HepG2 (cell line): ENCODE measurements at regions not wholly inside any gene's neighbourhood (a gene's known extent, or its start where the extent isn't known, plus 50 kb on each side); places are given as distances from the start of the nearest gene placed in this dataset.
A peak's percentile ranks its signal among the peaks of the same experiment; 100 is the strongest.

Experiments used
- ATAC-seq: fragments of 200-7000 bp; cut with Tn5 transposase; 3 replicates; pipeline ENCODE4 v1.9.1; 2020; ENCODE audit warnings: mild to moderate bottlenecking, moderate library complexity
- BruUV-seq: library from RNA; stranded (reverse); fragments of 400-500 nt; replicated peaks from 2 replicates; lab custom pipeline; 2021; lab: Mats Ljungman, UMichigan
- CTCF ChIA-PET: fragments of 300-600 bp; formaldehyde crosslinking; extraction: SDS; loops from one replicate; lab custom pipeline; 2021; ENCODE audit warnings: low total read pairs, inconsistent platforms, low intra/inter-chr PET ratio; lab: Yijun Ruan, JAX
- POLR2A ChIA-PET: fragments of 350-600 bp; sonication (Branson Sonifier 250); formaldehyde crosslinking; loops from one replicate; lab custom pipeline; 2020; ENCODE audit warnings: antibody characterized with exemption, inconsistent platforms; lab: Yijun Ruan, JAX
- DNase-seq: peaks from one replicate; pipeline ENCODE4 v3.0.0-alpha.2; 2015; ENCODE audit warnings: low spot score
- FAIRE-seq: peaks from 3 replicates; lab custom pipeline; 2011; peaks lifted over from hg19 to GRCh38; lab: Jason Lieb, UNC
- H2AFZ ChIP-seq: one replicate; pipeline ENCODE4 v1.6.1; 2011; ENCODE audit warnings: low read length, inconsistent platforms
- H3K27ac ChIP-seq: fragments of 300-600 bp; 3 replicates; pipeline ENCODE4 v1.8.0; 2011; ENCODE audit warnings: mixed run types, mild to moderate bottlenecking, mixed read lengths, low read length, inconsistent platforms; ENCODE audit not compliant: insufficient read depth; ENCODE audit errors: extremely low read length
- H3K27me3 ChIP-seq, 2 experiments: fragments of 200-600 bp in 1 of 2; 2 replicates in 1 of 2; 3 replicates in 1 of 2; pipeline versions ENCODE4 v1.6.0 to v1.8.0; 2011; ENCODE audit warnings: low read length in 2 of 2, mild to moderate bottlenecking in 2 of 2, moderate library complexity in 2 of 2, inconsistent platforms in 1 of 2; ENCODE audit not compliant: insufficient read depth in 2 of 2, control insufficient read depth in 1 of 2
- H3K36me3 ChIP-seq, 2 experiments: fragments of 200-600 bp in 1 of 2; replicated peaks in 1 of 2; 2 replicates in 1 of 2; 3 replicates in 1 of 2; pipeline versions ENCODE4 v1.5.1 to v1.8.0; 2011; ENCODE audit warnings: low read length in 2 of 2, inconsistent platforms in 1 of 2; ENCODE audit not compliant: insufficient read depth in 2 of 2, control insufficient read depth in 1 of 2
- H3K4me1 ChIP-seq: 2 replicates; pipeline ENCODE4 v1.5.1; 2012; ENCODE audit warnings: low read length, inconsistent platforms; ENCODE audit not compliant: insufficient read depth
- H3K4me2 ChIP-seq: 2 replicates; pipeline ENCODE4 v1.6.0; 2011; ENCODE audit warnings: low read depth, low read length, inconsistent platforms
- H3K4me3 ChIP-seq, 3 experiments: fragments of 200-600 bp in 1 of 3; sonication (generic), shearing (Covaris generic) in 1 of 3; replicated peaks in 1 of 3; 2 replicates each; pipeline ENCODE4 v1.5.1; 2011 to 2016; ENCODE audit warnings: low read length in 3 of 3, inconsistent platforms in 2 of 3, low read depth in 2 of 3, mild to moderate bottlenecking in 2 of 3, control low read depth in 1 of 3, mixed read lengths in 1 of 3; ENCODE audit not compliant: insufficient read depth in 1 of 3
- H3K79me2 ChIP-seq: one replicate; pipeline ENCODE4 v1.6.1; 2011; ENCODE audit warnings: low read length, inconsistent platforms; ENCODE audit not compliant: insufficient read depth
- H3K9ac ChIP-seq: 2 replicates; pipeline ENCODE4 v1.6.0; 2011; ENCODE audit warnings: mild to moderate bottlenecking, low read depth, low read length, inconsistent platforms; ENCODE audit not compliant: insufficient read depth
- H3K9me3 ChIP-seq: 2 replicates; pipeline ENCODE4 v1.5.1; 2012; ENCODE audit warnings: mild to moderate bottlenecking, low read length
- H4K20me1 ChIP-seq: 2 replicates; pipeline ENCODE4 v1.6.0; 2011; ENCODE audit warnings: inconsistent platforms, mild to moderate bottlenecking, low read length, moderate library complexity; ENCODE audit not compliant: insufficient read depth
- ATF4 ChIP-seq, 2 experiments: fragments of 450-650 bp in 1 of 2; sonication (generic) in 1 of 2; formaldehyde crosslinking; IDR thresholded peaks; 2 replicates each; pipeline versions ENCODE4 v1.5.0 to v1.8.0; 2020 to 2022; ENCODE audit warnings: mild to moderate bottlenecking in 1 of 2, missing genetic modification reagents in 1 of 2
- CREB1 ChIP-seq, 2 experiments: fragments of 450-650 bp in 1 of 2; IDR thresholded peaks; 2 replicates each; pipeline ENCODE4 v1.6.1; 2016 to 2017; ENCODE audit warnings: control low read depth in 1 of 2, mild to moderate bottlenecking in 1 of 2, missing compliant biosample characterization in 1 of 2, missing genetic modification characterization in 1 of 2
- IKZF5 ChIP-seq: IDR thresholded peaks from 2 replicates; pipeline ENCODE4 v1.6.1; 2018; ENCODE audit warnings: missing genetic modification reagents, mild to moderate bottlenecking, missing compliant biosample characterization
- IRX3 ChIP-seq: sonication (generic); formaldehyde crosslinking; IDR thresholded peaks from 2 replicates; pipeline ENCODE4 v1.8.1; 2023; ENCODE audit warnings: mild to moderate bottlenecking, low read depth, missing genetic modification reagents, borderline replicate concordance
- MIER2 ChIP-seq: IDR thresholded peaks from 2 replicates; pipeline ENCODE4 v1.6.1; 2016; ENCODE audit warnings: missing biosample characterization, missing genetic modification reagents
- RARA ChIP-seq: IDR thresholded peaks from 2 replicates; pipeline ENCODE4 v1.6.1; 2016; ENCODE audit warnings: missing genetic modification reagents, missing compliant biosample characterization
- XBP1 ChIP-seq: sonication (generic); formaldehyde crosslinking; IDR thresholded peaks from 2 replicates; pipeline ENCODE4 v1.5.0; 2020; ENCODE audit warnings: missing genetic modification reagents
- ZNF251 ChIP-seq: sonication (generic); formaldehyde crosslinking; IDR thresholded peaks from 2 replicates; pipeline ENCODE4 v1.9.0; 2021; ENCODE audit warnings: mild to moderate bottlenecking, missing genetic modification reagents
- WGBS: methylation state at CpG from one replicate; pipeline ENCODE4 v1.1.6; 2017; ENCODE audit warnings: low lambda C conversion rate; 5-methylcytosine and 5-hydroxymethylcytosine counted together
- in situ Hi-C: cut with HindIII; loops from 2 replicates; pipeline ENCODE4 v1.10.0; 2017; ENCODE audit warnings: low pct_unique_long_range_greater_than_20kb; ENCODE audit not compliant: extremely low pct_ligation_motif_present
- intact Hi-C: fragments of 100-400 bp; cut with micrococcal nuclease; formaldehyde crosslinking; loops from one replicate; pipeline ENCODE4 v1.10.0; 2022; ENCODE audit not compliant: unreplicated experiment
- TF ChIP-seq, protein P1 (sequence below): sonication (generic); formaldehyde crosslinking; IDR thresholded peaks from 2 replicates; pipeline ENCODE4 v1.4.0; 2020; ENCODE audit warnings: mild to moderate bottlenecking, missing genetic modification reagents

DNA sequence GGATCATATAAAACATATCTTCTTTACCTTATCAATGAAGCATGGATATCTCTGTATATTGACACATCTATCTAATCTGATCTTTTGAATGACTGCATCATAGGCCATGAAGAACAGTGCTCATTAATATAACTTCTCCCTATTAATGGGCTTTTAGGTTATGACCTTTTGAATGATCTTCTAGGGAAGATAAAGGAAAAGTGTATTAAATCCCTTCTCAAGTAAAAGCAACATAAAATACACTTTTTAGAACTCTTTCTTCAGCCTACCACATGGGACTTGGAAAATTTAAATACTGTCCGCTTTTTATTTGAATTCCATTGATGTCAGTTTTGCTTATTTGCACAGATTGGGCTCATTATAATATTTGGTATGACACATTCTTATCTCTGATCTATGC is 425.4 kb downstream of the MED13L start:
- 42% methylated on average over 1 of the region's 1 CpG for WGBS
- intact Hi-C loops: no loop called here
- no peak for FAIRE-seq
- Histone ChIP-seq H3K36me3 (no peaks in the 10 kb centered on the region), H3K4me2 (no peak overlapping the region), H3K27ac (no peak overlapping the region), H3K4me1 (no peaks in the 10 kb centered on the region), H3K4me3 (no peak overlapping the region), H4K20me1 (no peaks in the 10 kb centered on the region), H3K79me2 (no peaks in the 10 kb centered on the region), H3K9me3 (peaks cover 5% of the 10 kb centered on the region; the same call in 1 of the 2 replicates), H2AFZ (no peak overlapping the region), H3K9ac (no peak overlapping the region), H3K27me3 (no peaks in the 10 kb centered on the region)
- POLR2A ChIA-PET: no interaction called here
- DNase-seq: no peak
- no peak for ATAC-seq
- BruUV-seq: no TSS peak
- CTCF ChIA-PET: no interaction called here
- TF ChIP-seq MIER2 (no peak), XBP1 (CRISPR knock-in tag) (no peak), ATF4 (CRISPR knock-in tag; IDR thresholded peaks at IDR 0.05) (no peak)
- in situ Hi-C loops: no loop called here

GRCh38 chr12:115850957-115851356 is 426.5 kb downstream of the MED13L start:
- FAIRE-seq (no peak), DNase-seq (no peak)
- WGBS: 17% methylated on average over 1 of the region's 1 CpG
- no peaks in the 10 kb centered on the region for H4K20me1 ChIP-seq
- intact Hi-C loops: no loop called here
- peaks cover 5% of the 10 kb centered on the region; the same call in 1 of the 2 replicates for H3K9me3 ChIP-seq
- no peaks in the 10 kb centered on the region for H3K27me3 ChIP-seq
- no peaks in the 10 kb centered on the region for H3K79me2 ChIP-seq
- CTCF ChIA-PET: no interaction called here
- H3K4me1 ChIP-seq: no peaks in the 10 kb centered on the region
- BruUV-seq: no TSS peak
- TF ChIP-seq RARA: no peak
- no peak for TF ChIP-seq IKZF5 (CRISPR knock-in tag)
- 0 out of 2 replicates have a peak, but pooled peaks have one; percentile 30 for TF ChIP-seq CREB1 (IDR thresholded peaks at IDR 0.05)
- no peak for TF ChIP-seq CREB1 (CRISPR knock-in tag; IDR thresholded peaks at IDR 0.05)
- no peak for TF ChIP-seq IRX3 (CRISPR knock-in tag)
- TF ChIP-seq, protein P1, sequence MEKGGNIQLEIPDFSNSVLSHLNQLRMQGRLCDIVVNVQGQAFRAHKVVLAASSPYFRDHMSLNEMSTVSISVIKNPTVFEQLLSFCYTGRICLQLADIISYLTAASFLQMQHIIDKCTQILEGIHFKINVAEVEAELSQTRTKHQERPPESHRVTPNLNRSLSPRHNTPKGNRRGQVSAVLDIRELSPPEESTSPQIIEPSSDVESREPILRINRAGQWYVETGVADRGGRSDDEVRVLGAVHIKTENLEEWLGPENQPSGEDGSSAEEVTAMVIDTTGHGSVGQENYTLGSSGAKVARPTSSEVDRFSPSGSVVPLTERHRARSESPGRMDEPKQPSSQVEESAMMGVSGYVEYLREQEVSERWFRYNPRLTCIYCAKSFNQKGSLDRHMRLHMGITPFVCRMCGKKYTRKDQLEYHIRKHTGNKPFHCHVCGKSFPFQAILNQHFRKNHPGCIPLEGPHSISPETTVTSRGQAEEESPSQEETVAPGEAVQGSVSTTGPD: no peak
- TF ChIP-seq ZNF251 (CRISPR knock-in tag): no peak
- TF ChIP-seq, all 625 proteins: peak for 1
- POLR2A ChIA-PET: no interaction called here
- no peak overlapping the region for H2AFZ ChIP-seq
- H3K9ac ChIP-seq: no peak overlapping the region
- no peaks in the 10 kb centered on the region for H3K36me3 ChIP-seq
- ATAC-seq: no peak
- no peak overlapping the region for H3K4me3 ChIP-seq
- in situ Hi-C loops: no loop called here
- H3K4me2 ChIP-seq: no peak overlapping the region
- H3K27ac ChIP-seq: no peak overlapping the region
